GM18511 (cell line): ENCODE measurements at regions not wholly inside any gene's neighbourhood (a gene's known extent, or its start where the extent isn't known, plus 50 kb on each side); places are given as distances from the start of the nearest gene placed in this dataset.
A peak's percentile ranks its signal among the peaks of the same experiment; 100 is the strongest.

Source experiments
- ATAC-seq: cut with Tn5 transposase; IDR thresholded peaks from one replicate; pipeline ENCODE4 v1.9.1; 2021; ENCODE audit warnings: mild to moderate bottlenecking, moderate library complexity; ENCODE audit not compliant: unreplicated experiment

- no peak for ATAC-seq
Measured at GRCh38 chr12:45623221-45623620, 106.3 kb upstream of the ARID2 start.

GRCh38 chr12:45623940-45624339 is 105.6 kb upstream of the ARID2 start:
- ATAC-seq: no peak

DNA sequence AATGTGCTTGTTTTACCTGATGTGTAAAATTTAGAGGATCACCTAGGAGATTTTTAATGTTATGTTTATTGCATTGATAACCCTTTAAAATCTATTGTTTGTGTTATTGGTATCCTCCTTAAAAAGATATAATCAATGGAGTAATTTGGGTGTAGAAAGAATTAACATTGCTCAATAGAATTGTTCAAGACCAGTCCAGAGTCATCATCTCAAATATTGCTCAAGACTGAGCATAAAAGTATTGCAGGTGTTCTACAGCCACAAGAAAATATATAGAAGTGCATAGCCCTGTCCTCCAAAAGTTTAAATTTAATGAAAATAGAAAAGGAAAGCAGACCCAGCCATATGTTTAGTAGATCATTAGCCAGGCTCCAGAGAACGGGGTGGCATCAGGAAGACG is 102.5 kb upstream of the ARID2 start:
- ATAC-seq: no peak

DNA sequence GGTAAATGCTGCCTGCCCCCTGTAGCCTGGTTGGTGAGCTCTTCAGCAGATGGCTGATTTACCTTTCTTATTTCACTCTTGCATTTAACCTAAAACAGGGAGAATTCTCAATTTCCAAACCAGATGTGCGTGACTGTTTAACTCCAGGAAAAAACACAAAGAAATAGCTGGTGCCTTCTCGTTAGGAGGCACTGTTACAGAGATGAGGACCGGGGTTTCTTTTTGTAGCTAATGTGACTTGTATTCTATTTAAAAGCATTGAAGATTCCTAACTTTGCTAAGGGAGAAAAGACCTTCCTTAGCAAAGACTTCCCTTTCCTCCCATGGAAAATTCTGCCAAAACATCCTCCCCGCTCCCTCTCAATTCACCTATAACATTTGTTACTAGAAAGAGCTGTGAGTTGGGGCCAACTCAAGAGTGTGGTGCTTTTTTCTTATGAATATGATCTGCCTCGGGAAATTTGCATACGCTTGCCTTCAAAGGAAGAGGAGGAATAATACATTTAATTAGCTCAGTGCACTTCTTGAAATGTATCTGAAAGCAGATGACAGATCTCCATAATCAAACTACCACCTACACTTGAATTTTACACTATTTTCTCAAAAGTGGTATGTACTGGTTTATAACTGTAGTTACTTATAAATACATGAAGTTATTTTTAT is 102.0 kb upstream of the ARID2 start:
- no peak for ATAC-seq

- ATAC-seq: no peak
Measured at GRCh38 chr12:45629292-45629691, 100.2 kb upstream of the ARID2 start.

DNA sequence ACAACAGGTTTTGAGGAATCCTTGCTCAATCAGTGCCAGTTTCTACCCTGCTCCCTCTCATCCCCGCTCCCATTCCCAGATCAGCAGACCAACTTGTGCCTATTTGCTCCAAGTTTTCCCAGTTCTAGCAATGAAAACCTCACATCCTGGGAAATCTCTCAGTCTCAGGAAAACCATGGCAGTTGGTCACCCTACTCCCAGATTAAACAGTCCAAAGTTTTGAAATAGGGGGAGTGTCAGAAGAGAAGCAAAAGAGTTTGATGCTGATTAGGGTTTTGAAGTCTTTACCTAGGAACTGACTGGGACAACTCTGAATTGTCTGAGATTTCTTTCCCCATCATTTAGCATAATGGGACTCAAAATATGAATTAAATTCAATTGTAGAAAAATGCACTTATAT is 95.8 kb upstream of the ARID2 start:
- ATAC-seq: no peak

DNA sequence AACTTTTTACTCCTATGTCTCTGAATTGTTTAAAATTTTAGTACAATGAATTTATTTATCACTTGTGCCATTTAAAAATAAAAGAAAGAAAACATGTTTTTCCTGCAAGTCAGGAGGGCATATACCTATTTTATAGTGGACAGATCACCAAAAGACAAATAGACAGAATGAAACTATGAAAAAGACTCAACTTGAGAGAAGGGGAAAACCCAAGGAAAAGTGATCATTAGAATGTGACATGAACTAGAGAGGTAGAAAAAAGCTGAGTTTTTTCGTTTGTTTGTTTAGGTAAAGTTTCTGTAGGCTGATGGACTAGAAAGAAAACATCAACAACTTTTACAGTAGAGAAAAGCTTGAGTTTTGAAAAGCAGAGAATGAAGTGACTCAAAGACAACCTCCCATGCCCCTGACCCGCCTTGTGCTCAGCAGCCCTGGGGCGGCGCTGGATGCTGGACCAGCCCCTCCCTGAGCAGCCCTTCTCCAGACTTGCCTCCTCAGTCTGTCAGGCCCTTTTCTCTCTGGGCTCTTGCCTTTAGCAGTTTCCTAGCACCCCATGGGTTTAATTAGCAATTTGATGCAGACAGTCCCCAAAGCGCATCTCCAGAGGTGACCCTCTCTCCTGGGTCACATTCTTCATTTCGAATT is 95.1 kb upstream of the ARID2 start:
- ATAC-seq: peak; percentile 70

DNA sequence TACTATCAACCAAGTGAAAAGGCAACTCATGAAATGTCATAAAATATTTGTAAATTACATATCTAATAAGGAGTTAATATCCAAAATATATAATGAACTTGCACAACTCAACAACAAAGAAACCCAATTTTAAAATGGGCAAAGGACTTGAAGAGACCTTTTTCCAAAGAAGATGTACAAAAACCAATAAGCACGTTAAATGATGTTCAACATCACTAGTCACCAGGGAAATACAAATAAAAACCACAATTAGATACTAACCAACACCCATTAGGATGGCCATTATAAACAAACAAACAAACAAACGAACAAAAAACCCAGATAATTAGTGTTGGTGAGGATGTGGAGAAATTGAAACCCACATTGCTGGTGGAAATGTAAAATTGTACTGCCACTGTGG is 92.3 kb upstream of the ARID2 start:
- ATAC-seq: no peak

DNA sequence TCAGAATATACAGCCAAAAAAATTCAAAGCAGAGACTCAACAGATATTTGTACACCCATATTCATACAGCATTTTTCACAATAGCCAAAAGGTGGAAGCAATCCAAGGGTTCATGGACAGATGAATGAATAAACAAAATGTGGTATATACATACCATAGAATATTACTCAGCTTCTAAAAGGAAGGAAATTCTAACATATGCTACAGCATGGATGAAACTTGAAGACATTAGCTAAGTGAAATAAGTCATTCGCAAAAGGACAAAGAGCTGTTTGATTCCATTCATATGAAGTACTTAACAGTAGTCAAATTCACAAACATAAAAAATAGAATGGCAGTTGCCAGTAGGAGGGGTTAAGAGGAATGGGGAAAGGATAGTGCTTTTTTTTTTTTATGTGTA is 91.8 kb upstream of the ARID2 start:
- ATAC-seq: no peak

GRCh38 chr12:45638386-45638785 is 91.1 kb upstream of the ARID2 start:
- no peak for ATAC-seq

GRCh38 chr12:45644541-45644940 is 85.0 kb upstream of the ARID2 start:
- no peak for ATAC-seq

- no peak for ATAC-seq
Measured at GRCh38 chr12:45646851-45647581, 82.5 kb upstream of the ARID2 start.

GRCh38 chr12:45648070-45648469 is 81.4 kb upstream of the ARID2 start:
- ATAC-seq: peak; percentile 62

GRCh38 chr12:45651029-45651428 is 78.5 kb upstream of the ARID2 start:
- ATAC-seq: no peak

GRCh38 chr12:45654002-45654665 is 75.4 kb upstream of the ARID2 start:
- no peak for ATAC-seq

DNA sequence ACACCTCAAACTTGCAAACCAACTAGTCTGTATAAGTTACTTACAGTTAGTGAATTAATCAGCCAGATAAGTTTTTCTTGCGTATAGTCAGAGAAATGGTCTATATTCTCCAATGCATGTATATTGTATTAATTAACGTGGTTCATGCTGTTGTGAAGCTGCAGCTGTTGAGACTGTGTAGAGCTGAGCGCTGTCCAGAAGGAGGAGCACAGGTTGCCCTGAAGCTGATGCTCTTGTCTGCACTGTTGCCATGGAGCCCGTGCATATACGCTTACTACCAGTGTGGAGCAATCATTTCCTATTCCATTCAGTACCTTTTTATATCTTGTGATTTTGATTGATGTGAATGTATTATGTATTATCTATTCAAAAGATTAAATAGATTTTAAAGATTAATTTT is 74.3 kb upstream of the ARID2 start:
- ATAC-seq: peak; percentile 81

DNA sequence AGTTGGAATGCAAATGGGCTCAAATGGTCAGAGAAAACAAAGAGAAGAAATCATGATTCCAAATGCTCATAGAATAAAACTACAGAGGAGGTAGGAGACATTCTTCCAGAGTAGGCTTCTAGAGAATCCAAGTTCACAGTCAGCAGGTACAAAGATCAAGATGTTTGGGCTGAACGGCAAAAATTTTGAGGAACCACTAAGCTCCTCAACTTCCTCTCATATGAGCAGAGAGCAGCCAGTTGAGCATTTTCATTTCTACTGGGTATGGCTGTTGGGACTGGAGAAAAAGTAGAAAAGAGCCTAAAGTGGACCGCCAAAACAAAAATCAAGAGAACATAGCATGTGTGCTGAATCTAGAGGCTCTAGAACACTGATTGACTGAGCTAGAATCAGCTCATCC is 73.8 kb upstream of the ARID2 start:
- ATAC-seq: no peak

GRCh38 chr12:45658020-45658419 is 71.5 kb upstream of the ARID2 start:
- no peak for ATAC-seq

DNA sequence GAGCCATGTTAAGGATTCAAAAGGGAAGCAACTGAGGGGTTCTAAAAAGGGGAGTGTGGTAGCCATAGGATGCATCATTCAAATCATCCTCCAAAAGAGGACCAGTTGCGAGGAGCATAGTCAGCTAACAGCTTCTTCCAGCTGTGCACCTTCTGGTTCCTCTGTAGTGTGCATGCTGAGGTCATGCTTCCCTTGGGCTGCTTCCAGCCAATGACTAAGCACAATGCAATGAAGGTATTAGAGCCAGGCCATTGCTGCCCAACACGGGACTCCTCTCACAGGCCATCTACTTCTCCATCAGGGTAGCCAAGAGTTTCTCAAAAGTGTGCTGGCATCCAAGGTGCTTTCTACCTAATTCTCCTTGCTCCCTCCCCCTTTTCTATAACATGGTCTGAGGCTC is 69.2 kb upstream of the ARID2 start:
- no peak for ATAC-seq

GRCh38 chr12:45663455-45663854 is 66.1 kb upstream of the ARID2 start:
- no peak for ATAC-seq

DNA sequence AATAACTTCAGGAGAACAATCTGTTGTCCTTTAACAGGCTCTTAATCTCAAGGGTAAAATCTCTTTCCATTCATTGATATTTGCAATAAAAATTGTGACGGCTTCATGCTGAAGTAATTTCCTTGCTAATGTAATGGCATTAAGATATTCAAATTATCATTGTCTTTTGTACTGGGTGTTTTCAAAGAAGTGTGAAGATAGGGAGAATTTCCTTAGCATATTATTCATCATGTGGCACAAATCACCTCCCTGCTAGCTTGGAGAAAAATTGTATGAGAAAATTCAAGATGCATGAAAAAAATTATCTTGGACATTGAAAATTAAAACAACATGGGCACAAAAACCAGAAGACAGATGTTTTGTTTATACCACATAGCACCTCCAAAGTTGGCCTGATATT is 63.6 kb upstream of the ARID2 start:
- ATAC-seq: no peak

- ATAC-seq: no peak
Measured at GRCh38 chr12:45666396-45666795, 63.1 kb upstream of the ARID2 start.
